ENCODE measurements at regions not wholly inside any gene's neighbourhood (a gene's known extent, or its start where the extent isn't known, plus 50 kb on each side); places are given as distances from the start of the nearest gene placed in this dataset.

DNA sequence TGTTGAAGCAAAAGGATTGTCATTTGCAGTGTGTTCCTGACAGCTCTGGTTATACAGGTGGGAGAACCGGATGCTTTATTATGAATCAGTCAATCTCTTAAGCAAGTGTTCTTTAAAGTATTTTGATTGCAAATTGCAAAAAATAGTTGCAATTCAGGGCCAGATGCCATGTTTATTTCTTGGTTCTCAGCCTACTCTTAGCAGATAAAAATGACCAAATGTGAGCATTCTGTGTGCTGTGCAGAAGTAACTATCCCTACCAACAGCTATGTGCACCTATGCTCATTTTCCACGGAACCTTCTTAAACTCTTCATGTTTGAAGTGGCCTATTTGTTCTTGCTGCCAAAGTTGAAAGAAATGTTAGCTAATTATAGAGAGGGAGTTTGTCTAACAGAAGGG, 262.3 kb upstream of the RASGRP1 start:
- H3K4me3 ChIP-seq (ENCODE audit: low read depth, poor library complexity, severe bottlenecking): no peak overlapping the region
- intact Hi-C loops (cut with DNase I; ENCODE audit: low total_unique reads): no loop called here
- no peak for TF ChIP-seq POLR2A (IDR thresholded peaks at IDR 0.05)
- no peak for TF ChIP-seq CTCF (IDR thresholded peaks at IDR 0.05)
- no peak for DNase-seq (ENCODE audit: low spot score in 2 of 2)
- WGBS, 2 donors: 68 to 72% methylated on average over 2 of the region's 2 CpGs

DNA sequence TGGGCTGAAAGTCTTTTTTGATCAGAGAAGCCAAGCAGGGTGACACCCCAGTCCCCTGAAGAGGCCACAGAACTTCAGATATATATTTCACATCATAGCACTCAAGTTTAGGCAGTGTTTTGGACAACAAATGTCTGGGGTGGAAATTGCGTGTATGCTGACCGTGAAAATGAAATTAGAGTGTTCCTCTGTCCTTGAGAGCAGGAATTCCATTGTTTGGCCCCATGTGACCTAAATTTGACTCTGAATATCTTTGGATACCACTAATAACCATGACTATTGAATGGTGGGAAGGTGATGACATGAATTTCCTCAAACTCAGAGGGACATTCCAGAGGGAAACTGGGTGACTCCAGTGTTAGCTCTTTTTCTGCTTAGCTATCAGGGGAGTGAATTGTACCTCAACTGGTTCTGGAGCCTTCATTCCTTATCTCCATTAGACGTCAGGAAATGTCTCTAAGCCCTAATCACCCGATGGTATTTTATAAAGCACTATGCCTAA, 263.5 kb upstream of the RASGRP1 start:
- intact Hi-C loops (cut with DNase I; ENCODE audit: low total_unique reads): no loop called here
- TF ChIP-seq POLR2A (IDR thresholded peaks at IDR 0.05) (no peak), CTCF (IDR thresholded peaks at IDR 0.05) (no peak)
- WGBS, 2 donors: 71 to 72% methylated on average over 4 of the region's 4 CpGs
- no peak overlapping the region for H3K4me3 ChIP-seq (ENCODE audit: low read depth, poor library complexity, severe bottlenecking)
- no peak for DNase-seq (ENCODE audit: low spot score in 2 of 2)

DNA sequence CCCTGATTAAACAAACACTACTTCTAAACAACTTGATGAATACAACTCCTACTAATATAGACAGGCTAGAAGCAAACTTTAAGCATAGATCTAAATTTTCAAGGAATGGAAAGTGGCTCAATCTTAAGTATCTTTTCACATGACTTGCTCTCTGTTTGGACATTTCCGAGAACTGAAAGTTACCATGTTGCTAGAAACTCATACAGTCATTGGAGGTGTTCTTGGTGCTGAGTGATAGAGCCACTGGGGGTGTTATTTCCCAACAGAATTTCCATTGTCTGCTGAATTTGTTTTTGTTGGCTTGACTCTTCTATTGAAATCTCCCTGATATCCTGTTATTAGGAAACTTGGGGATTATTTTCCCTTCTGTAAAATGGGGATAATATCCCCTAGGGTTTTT, 264.5 kb upstream of the RASGRP1 start:
- intact Hi-C loops (cut with DNase I; ENCODE audit: low total_unique reads): no loop called here
- no peak for DNase-seq (ENCODE audit: low spot score in 2 of 2)
- H3K4me3 ChIP-seq (ENCODE audit: low read depth, poor library complexity, severe bottlenecking): no peak overlapping the region
- WGBS, 2 donors: 87 to 96% methylated on average over 1 of the region's 1 CpG
- TF ChIP-seq POLR2A (IDR thresholded peaks at IDR 0.05) (no peak), CTCF (IDR thresholded peaks at IDR 0.05) (no peak)

GRCh38 chr15:38842226-38842625, 277.6 kb upstream of the RASGRP1 start:
- DNase-seq (ENCODE audit: low spot score in 2 of 2): no peak
- no peak overlapping the region for H3K4me3 ChIP-seq (ENCODE audit: low read depth, poor library complexity, severe bottlenecking)
- WGBS, 2 donors: 66 to 77% methylated on average over 1 of the region's 1 CpG
- intact Hi-C loops (cut with DNase I; ENCODE audit: low total_unique reads): loop anchor here (10.0 kb wide), 1 partner anchor 883 kb away; no protein-coding TSS in a partner anchor
- TF ChIP-seq POLR2A (IDR thresholded peaks at IDR 0.05) (no peak), CTCF (IDR thresholded peaks at IDR 0.05) (no peak)

DNA sequence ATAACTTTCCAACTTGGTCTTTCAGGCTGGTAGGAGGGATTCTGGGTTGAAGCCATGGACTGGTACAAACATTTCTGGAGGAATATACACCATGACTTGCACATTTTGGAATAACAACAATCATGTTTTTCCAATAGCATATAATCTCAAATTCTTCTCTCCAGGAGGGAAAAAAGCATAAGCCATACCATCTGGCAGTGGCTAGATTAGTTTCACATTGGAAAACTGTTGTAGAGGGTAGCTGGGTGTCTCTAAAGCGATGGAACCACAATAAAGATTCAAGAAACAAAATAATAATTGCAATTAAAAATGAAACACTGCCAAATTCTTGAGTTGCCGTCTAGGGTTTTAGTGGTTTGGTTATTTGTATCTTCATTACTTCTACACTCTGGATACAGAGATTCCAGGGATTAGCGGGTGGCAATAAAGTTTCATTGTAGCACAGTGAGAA, 278.5 kb upstream of the RASGRP1 start:
- DNase-seq (ENCODE audit: low spot score in 2 of 2): no peak
- no peak overlapping the region for H3K4me3 ChIP-seq (ENCODE audit: low read depth, poor library complexity, severe bottlenecking)
- TF ChIP-seq POLR2A (IDR thresholded peaks at IDR 0.05) (no peak), CTCF (IDR thresholded peaks at IDR 0.05) (no peak)
- WGBS, 2 donors: 70 to 76% methylated on average over 3 of the region's 3 CpGs
- intact Hi-C loops (cut with DNase I; ENCODE audit: low total_unique reads): loop anchor here (10.0 kb wide), 1 partner anchor 882 kb away; no protein-coding TSS in a partner anchor

Data from lower leg skin (tissue), 4 donors.